Natural killer cell treated with Interleukin-12 subunit alpha and Interleukin-12 subunit beta and Interleukin-15 and Interleukin-18, amount 100 ng/mL, for 72 hours (primary cell): ENCODE measurements at regions not wholly inside any gene's neighbourhood (a gene's known extent, or its start where the extent isn't known, plus 50 kb on each side); places are given as distances from the start of the nearest gene placed in this dataset.
"Not testable (repeated sequence)": the region's sequence is repeated elsewhere in the genome, so short reads cannot be mapped to it uniquely, and the experiment has no call there.

Source experiments
- ATAC-seq, 2 donors: fragments of 150-1000 bp; cut with Tn5 transposase in 1 of 2; sonication (Bioruptor Pico), chemical (Tn5 transposase) in 1 of 2; 2 replicates each; pipeline ENCODE4 v1.10.0; 2021
- DNase-seq: peaks from one replicate; pipeline ENCODE4 v3.0.0; 2022; ENCODE audit warnings: low spot score
- H3K27ac Mint-ChIP-seq, 2 donors: 1 replicate in 1 of 2; 2 replicates in 1 of 2; pipeline ENCODE4 v1.8.0; 2022; ENCODE audit warnings: mixed read lengths in 2 of 2, mild to moderate bottlenecking in 1 of 2, moderate library complexity in 1 of 2
- H3K27me3 Mint-ChIP-seq, 2 donors: 1 replicate in 1 of 2; 2 replicates in 1 of 2; pipeline ENCODE4 v1.8.0; 2022; ENCODE audit warnings: mixed read lengths in 2 of 2
- H3K36me3 Mint-ChIP-seq: one replicate; pipeline ENCODE4 v1.8.0; 2022; ENCODE audit warnings: mixed read lengths
- H3K4me1 Mint-ChIP-seq, 2 donors: 1 replicate in 1 of 2; 2 replicates in 1 of 2; pipeline ENCODE4 v1.8.0; 2022; ENCODE audit warnings: low read depth in 2 of 2, mixed read lengths in 2 of 2, mild to moderate bottlenecking in 1 of 2
- H3K4me3 Mint-ChIP-seq: one replicate; pipeline ENCODE4 v1.8.0; 2022; ENCODE audit warnings: mixed read lengths
- H3K9me3 Mint-ChIP-seq: 2 replicates; pipeline ENCODE4 v1.8.0; 2022; ENCODE audit warnings: mixed read lengths

DNA sequence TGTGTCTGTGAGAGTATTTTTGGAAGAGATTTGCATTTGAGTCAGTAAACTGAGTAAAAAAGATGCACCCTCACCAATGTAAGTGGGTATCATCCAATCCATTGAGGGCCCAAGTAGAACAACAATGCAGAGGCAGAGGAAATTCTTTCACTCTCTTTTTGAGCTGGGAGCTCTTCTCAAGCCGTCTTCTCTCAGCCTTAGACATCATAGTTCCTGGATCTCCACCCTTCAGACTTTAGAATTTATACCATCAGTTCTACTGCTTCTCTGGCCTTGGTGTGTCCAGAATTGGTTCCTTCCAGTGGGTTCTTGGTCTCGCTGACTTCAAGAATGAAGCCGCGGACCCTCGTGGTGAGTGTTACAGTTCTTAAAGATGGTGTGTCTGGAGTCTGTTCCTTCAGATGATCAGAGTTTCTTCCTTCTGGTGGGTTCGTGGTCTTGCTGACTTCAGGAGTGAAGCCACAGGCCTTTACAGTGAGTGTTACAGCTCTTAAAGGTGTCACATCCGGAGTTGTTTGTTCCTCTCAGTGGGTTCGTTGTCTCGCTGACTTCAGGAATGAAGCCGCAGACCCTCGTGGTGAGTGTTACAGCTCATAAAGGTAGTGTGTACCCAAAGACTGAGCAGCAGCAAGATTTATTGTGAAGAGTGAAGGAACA, 187.5 kb upstream of the KCNMB2 start:
- not testable (repeated sequence) for DNase-seq, H3K36me3 Mint-ChIP-seq, H3K4me1 Mint-ChIP-seq, H3K27me3 Mint-ChIP-seq, H3K9me3 Mint-ChIP-seq
- H3K4me3 Mint-ChIP-seq = peak overlapping the region; percentile 62
- H3K27ac Mint-ChIP-seq = peak overlapping the region in 1 of 2 donors; percentile 52
- peak; percentile 66 to 85 for ATAC-seq

DNA sequence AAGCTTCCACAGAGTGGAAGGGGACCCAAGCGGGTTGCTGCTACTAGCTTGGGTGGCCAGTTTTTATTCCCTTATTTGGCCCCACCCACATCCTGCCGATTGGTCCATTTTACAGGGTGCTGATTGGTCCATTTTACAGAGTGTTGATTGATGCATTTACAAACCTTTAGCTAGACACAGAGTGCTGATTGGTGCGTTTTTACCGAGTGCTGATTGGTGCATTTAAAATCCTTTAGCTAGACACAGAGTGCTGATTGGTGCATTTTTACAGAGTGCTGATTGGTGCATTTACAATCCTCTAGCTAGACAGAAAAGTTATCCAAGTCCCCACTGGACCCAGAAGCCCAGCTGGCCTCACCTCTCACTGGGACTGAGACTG, 187.0 kb upstream of the KCNMB2 start:
- not testable (repeated sequence) for H3K9me3 Mint-ChIP-seq, H3K36me3 Mint-ChIP-seq, H3K27me3 Mint-ChIP-seq, ATAC-seq, DNase-seq, H3K4me1 Mint-ChIP-seq
- Mint-ChIP-seq H3K4me3 (peak overlapping the region; percentile 62), H3K27ac (peak overlapping the region in 1 of 2 donors; percentile 52)

DNA sequence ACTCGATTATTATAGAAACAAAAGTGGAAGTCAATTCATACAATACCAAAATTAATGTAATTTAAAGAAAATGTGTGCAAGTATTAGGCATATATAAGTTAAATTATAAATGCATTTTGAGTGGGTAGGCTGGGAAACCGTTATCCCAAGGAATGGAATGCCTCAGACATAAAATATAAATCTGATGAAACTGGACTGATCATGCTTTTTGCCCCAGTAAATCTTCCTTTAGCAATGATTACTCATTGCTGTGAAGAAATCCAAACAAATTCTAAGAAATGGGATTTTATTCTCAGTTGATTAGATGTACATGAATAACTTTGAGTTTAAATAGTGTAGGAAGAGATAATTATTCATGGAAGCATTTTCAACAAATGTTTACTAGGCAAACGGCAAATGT, 185.5 kb upstream of the KCNMB2 start:
- ATAC-seq (no peak), DNase-seq (no peak)
- Mint-ChIP-seq H3K9me3 (no peaks in the 10 kb centered on the region), H3K27me3 (peaks cover 0 to 7% of the 10 kb centered on the region in 2 donors), H3K27ac (no peak overlapping the region), H3K4me3 (no peak overlapping the region), H3K4me1 (peaks cover 7% of the 10 kb centered on the region in 2 donors), H3K36me3 (no peaks in the 10 kb centered on the region)

GRCh38 chr3:178352326-178353005, 183.8 kb upstream of the KCNMB2 start:
- H3K27ac Mint-ChIP-seq = no peak overlapping the region
- peaks cover 7% of the 10 kb centered on the region in 2 donors for H3K4me1 Mint-ChIP-seq
- H3K9me3 Mint-ChIP-seq = no peaks in the 10 kb centered on the region
- ATAC-seq (no peak), DNase-seq (no peak)
- H3K36me3 Mint-ChIP-seq = no peaks in the 10 kb centered on the region
- H3K4me3 Mint-ChIP-seq = no peak overlapping the region
- H3K27me3 Mint-ChIP-seq = peaks cover 0 to 21% of the 10 kb centered on the region in 2 donors

DNA sequence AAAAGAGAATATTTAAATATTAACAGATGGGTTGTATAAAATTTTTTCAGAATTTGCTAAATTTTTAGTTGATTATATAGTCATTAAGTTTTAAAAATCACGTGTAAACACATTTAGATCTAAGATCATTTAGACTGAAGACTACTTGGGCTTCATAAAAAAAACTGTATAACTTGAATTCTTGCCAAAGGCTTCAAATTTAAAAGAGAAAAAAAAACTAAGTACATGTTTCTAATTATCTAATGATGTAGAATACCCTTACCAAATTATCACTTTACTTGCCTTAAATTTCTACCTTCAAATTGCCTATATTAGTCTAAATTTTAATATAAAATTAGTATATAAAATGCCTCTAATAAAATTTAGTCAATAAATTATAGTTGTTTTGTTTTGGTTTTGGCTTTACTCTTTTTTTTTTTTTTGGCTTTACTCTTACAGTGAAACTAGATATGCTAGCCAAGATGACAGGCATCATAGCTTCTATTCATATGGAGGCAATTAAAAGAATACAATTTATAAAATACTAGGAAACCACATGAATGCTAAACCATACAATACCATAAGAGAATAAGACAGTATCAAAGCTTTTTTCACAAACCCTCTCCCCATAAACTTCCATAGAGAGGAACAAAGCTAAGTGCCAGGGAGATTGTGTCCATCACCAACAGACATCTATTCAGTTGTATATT, 183.1 kb upstream of the KCNMB2 start:
- no peak overlapping the region for H3K27ac Mint-ChIP-seq
- ATAC-seq = no peak
- H3K4me1 Mint-ChIP-seq = peaks cover 7% of the 10 kb centered on the region in 2 donors
- no peak overlapping the region for H3K4me3 Mint-ChIP-seq
- no peaks in the 10 kb centered on the region for H3K36me3 Mint-ChIP-seq
- H3K27me3 Mint-ChIP-seq = peaks cover 0 to 21% of the 10 kb centered on the region in 2 donors
- H3K9me3 Mint-ChIP-seq = no peaks in the 10 kb centered on the region
- DNase-seq = no peak

DNA sequence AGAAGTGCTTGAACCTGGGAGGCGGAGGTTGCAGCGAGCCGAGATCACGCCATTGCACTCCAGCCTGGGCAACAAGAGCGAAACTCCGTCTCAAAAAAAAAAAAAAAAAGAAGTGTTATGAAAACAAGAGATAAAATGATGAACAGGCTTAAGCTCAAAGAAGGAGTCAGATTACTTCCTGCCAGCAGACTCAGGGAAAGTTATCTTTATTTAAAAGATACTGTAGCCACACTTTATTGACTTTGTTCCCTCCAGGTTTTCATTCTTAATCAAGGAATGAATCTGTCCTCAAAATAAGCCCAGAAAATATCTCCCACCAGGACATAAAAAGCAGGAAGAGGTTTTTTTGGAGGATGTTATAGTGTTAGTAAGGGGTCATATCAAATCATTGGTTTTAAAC, 176.5 kb upstream of the KCNMB2 start:
- Mint-ChIP-seq H3K9me3 (peaks cover 15% of the 10 kb centered on the region), H3K36me3 (peaks cover 26% of the 10 kb centered on the region), H3K27ac (no peak overlapping the region), H3K27me3 (peaks cover 0 to 24% of the 10 kb centered on the region in 2 donors), H3K4me1 (no peaks in the 10 kb centered on the region), H3K4me3 (no peak overlapping the region)
- DNase-seq (no peak), ATAC-seq (no peak)

DNA sequence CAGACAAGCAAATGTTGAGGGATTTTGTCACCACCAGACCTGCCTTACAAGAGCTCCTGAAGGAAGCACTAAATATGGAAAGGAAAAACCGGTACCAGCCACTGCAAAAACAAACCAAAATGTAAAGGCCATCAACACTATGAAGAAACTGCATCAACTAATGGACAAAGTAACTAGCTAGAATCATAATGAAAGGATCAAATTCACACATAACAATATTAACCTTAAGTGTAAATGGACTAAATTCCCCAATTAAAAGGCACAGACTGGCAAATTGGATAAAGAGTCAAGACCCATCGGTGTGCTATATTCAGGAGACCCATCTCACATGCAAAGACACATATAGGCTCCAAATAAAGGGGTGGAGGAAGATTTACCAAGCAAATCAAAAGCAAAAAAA, 173.2 kb upstream of the KCNMB2 start:
- peaks cover 15% of the 10 kb centered on the region for H3K9me3 Mint-ChIP-seq
- peaks cover 2 to 23% of the 10 kb centered on the region in 2 donors for H3K27me3 Mint-ChIP-seq
- DNase-seq, H3K27ac Mint-ChIP-seq, H3K4me3 Mint-ChIP-seq, H3K4me1 Mint-ChIP-seq, ATAC-seq: not testable (repeated sequence)
- H3K36me3 Mint-ChIP-seq = peaks cover 30% of the 10 kb centered on the region

DNA sequence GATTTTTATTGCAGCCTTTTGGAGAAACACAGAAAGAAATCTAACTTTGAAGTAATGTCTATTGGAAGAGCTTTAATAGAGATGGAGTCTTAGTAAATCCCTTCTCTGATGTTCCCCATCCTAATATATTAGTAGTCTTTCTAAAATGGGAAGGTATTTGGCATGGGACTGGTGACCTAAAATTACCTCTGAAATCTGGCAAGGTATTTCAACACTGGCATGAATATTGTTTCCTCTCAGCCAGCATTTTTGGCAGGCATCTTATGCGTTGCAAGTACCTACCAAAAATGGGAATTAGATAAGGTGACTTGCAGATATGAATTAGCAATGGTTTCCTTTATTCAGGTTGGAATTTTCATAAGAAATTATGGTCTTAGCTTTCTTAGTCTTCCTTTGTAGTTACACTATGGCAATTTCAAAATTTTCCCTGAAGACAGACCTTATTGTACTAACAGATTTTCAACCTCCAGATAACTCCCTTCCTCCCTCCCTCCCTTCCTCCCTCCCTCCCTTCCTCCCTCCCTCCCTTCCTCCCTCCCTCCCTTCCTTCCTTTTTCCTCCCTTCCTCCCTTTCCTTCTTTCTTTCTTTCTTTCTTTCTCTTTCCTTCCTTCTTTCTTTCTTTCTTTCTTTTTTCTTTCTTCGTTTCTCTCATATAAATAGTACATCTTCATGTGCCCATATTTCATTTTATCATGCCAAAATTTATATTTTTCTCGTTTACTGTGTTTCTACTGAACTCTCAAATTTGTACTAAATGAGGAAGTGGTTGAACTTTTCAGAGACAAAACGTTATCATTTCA, 168.2 kb upstream of the KCNMB2 start:
- Mint-ChIP-seq H3K27me3 (peaks cover 7 to 21% of the 10 kb centered on the region in 2 donors), H3K9me3 (peaks cover 6% of the 10 kb centered on the region), H3K4me3 (no peak overlapping the region), H3K4me1 (no peaks in the 10 kb centered on the region), H3K27ac (no peak overlapping the region), H3K36me3 (peaks cover 17% of the 10 kb centered on the region)
- no peak for ATAC-seq
- no peak for DNase-seq

- Mint-ChIP-seq H3K27me3 (peaks cover 7 to 21% of the 10 kb centered on the region in 2 donors), H3K27ac (no peak overlapping the region), H3K36me3 (peaks cover 7% of the 10 kb centered on the region), H3K4me1 (no peaks in the 10 kb centered on the region), H3K4me3 (no peak overlapping the region), H3K9me3 (peaks cover 2% of the 10 kb centered on the region)
- no peak for ATAC-seq
- DNase-seq = no peak
Observed at GRCh38 chr3:178369006-178369405, 167.2 kb upstream of the KCNMB2 start.

GRCh38 chr3:178369811-178370210, 166.4 kb upstream of the KCNMB2 start:
- Mint-ChIP-seq H3K4me1 (no peaks in the 10 kb centered on the region), H3K4me3 (no peak overlapping the region), H3K9me3 (no peaks in the 10 kb centered on the region), H3K36me3 (peaks cover 4% of the 10 kb centered on the region), H3K27ac (no peak overlapping the region), H3K27me3 (peaks cover 7 to 19% of the 10 kb centered on the region in 2 donors)
- DNase-seq (no peak), ATAC-seq (no peak)

GRCh38 chr3:178370387-178370786, 165.8 kb upstream of the KCNMB2 start:
- Mint-ChIP-seq H3K4me1 (no peaks in the 10 kb centered on the region), H3K4me3 (no peak overlapping the region), H3K9me3 (no peaks in the 10 kb centered on the region), H3K27ac (no peak overlapping the region), H3K27me3 (peaks cover 7 to 15% of the 10 kb centered on the region in 2 donors), H3K36me3 (peaks cover under 1% of the 10 kb centered on the region)
- DNase-seq (no peak), ATAC-seq (no peak)

- no peaks in the 10 kb centered on the region for H3K36me3 Mint-ChIP-seq
Observed at GRCh38 chr3:178381555-178381954, 154.7 kb upstream of the KCNMB2 start.

DNA sequence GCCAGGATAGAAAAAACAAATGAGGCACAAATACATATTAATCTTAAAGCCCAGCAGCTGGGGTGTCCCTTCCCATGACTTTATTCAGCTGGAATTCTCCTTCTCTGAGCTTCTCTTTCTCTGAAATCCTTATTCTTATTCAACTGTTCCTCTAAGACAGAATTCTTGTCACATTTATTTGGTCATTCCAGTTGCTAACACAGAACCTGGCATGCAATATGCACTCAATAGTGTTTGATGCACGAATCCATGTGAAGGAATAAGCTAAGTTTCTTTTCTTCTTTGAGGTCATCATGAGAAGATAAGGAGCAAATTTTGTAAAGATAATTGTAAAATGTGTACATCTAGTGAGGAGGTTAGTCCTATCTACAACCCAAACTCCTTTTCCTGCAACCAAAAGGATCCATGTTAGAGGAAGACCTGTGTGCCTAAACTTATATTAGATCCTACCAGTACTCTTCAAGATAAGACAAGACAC, 154.2 kb upstream of the KCNMB2 start:
- no peak overlapping the region for H3K4me3 Mint-ChIP-seq
- ATAC-seq (no peak), DNase-seq (no peak)
- no peaks in the 10 kb centered on the region for H3K4me1 Mint-ChIP-seq
- H3K27me3 Mint-ChIP-seq = peaks cover 8 to 16% of the 10 kb centered on the region in 2 donors
- no peak overlapping the region for H3K27ac Mint-ChIP-seq
- no peaks in the 10 kb centered on the region for H3K36me3 Mint-ChIP-seq
- H3K9me3 Mint-ChIP-seq = no peaks in the 10 kb centered on the region

More at GRCh38 chr3:178381555-178381954, 154.7 kb upstream of the KCNMB2 start:
- ATAC-seq (no peak), DNase-seq (no peak)
- H3K4me3 Mint-ChIP-seq = no peak overlapping the region
- peaks cover 8 to 16% of the 10 kb centered on the region in 2 donors for H3K27me3 Mint-ChIP-seq
- H3K9me3 Mint-ChIP-seq = no peaks in the 10 kb centered on the region
- no peaks in the 10 kb centered on the region for H3K4me1 Mint-ChIP-seq
- no peak overlapping the region for H3K27ac Mint-ChIP-seq
